ENCODE measurements at regions not wholly inside any gene's neighbourhood (a gene's known extent, or its start where the extent isn't known, plus 50 kb on each side); places are given as distances from the start of the nearest gene placed in this dataset.

DNA sequence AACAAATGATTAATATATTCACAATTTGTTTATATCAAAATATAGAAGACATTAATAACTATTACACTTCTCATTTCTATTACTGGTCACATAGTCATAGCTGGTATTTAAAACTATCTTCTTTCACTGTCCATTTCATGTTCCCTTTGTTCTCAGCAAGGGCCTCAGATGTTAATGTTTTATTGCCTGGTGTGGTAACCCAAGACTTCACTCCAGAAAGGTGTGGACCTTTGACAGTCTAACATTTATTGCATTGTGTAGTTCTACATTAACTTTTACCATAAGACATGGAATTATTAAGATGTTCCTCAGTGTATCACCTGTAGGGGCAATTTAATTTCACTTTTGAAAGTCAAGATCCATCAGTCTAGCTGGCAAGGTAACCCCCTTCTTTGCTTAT, 691.3 kb downstream of the SQOR start:
- no peak for DNase-seq

DNA sequence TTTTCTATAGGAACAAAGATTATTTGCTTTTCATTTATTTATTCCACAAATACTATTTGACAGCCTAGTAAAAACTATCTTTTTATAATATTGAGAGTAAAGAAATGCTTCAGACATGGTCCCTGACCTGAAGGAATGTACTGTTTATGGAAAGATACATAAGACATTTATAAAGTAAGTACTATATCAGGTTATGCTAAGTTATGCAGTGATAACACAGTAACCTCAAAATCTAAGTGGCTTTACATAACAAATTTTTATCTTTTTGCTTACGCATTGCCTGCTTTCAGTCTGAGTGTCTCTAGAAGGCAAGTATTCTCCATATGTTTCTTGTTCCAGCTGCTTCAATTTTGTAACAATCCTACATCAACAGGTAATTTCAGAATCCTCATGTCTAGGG, 694.0 kb downstream of the SQOR start:
- no peak for DNase-seq

DNA sequence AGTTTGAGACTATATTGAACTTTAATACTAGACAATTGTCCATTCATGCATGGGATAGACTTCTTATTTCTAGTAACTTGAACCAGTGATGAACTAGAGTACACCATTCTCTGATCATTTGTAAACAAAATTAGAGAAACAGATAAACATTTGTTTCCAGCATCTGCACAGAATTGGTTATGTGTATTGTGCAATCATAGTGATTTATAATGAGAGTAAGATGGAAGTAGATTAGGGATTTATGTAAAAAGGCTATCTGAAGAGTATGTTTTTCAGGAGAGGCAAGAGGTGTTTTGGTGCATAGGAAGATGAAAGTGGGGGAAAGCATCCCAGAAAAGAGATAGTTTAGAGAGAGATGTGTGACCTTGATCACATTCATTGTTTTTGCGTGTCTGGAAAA, 695.0 kb downstream of the SQOR start:
- DNase-seq = no peak

DNA sequence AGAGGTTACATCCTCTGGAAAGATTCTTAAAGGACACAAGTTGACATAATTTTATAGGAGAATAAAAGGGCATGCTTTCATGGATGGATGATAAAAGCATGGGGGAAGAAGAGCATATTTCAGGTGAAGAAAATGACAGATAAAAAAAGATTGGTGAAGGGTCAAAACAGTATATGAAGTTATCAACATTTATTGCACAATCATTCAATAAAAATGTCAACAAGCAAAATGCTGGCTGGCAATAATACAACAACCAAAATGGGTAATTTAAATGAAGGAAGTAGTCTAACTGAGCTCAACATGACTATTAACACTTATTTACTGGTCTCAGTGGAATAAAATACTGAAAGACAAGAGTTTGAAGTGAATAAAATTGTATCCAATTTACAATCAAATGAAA, 696.7 kb downstream of the SQOR start:
- no peak for DNase-seq

DNA sequence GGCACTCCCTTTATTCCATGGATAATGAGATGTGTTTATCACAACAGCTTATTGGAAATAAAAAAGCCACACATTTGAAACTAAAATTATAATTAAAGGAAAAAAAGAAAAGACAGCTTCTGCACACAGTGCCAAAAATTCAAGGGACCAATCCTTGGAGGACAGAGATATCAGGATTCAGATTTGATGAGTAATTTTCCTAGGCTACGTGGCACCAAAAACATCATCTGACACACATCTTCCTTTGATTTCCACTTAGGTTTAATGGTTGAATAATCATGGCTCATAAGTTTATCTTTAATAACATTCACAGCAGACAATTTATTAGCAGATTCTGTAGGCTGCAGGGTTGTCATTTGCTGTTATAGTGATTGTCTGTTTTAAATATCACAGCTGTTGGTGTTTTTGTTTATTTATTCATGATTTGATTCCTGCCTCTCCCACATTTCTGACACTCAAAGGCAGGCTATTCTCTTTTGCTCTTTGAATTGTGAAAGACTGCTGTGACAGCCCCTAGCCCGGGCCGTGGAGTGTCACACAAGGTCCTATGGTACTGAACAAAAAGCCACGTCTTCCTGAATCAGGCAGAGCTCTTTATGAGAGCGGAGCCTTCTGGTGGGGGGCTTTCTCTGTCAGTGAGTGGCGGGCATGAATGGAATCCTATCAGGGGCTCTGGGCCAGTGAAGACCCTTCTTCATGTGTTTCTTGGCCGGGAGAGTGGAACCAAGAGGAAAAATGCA, 708.5 kb downstream of the SQOR start:
- DNase-seq = peak; percentile 27

DNA sequence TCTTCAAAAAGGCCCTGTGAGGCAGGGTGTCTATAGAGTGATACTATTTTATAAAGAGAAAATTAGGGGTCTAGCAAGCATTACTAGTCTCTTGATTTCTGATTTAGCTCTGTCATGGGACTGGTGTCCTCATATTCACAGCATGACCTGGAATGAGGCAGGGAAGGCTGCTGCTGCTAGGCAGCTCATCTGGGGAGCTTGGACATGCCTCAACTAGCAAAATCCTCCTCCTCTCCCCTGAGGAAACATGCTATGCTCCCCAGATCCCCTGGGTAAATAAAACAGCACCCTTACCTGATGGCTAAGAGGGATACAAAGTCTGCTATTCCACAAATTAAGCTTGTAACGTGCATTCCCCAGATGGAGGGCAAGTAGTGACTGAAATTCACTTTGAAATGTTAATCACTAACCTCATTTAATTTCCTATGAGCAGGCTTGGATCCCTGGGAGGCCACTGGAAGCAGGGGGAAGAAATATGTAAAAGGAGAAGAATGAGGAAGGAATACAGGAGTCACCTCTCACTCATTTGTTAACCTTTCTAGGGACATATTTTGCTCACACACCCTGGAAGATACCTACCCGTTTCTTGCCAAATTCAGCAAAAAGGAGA, 709.4 kb downstream of the SQOR start:
- DNase-seq = peak; percentile 37

DNA sequence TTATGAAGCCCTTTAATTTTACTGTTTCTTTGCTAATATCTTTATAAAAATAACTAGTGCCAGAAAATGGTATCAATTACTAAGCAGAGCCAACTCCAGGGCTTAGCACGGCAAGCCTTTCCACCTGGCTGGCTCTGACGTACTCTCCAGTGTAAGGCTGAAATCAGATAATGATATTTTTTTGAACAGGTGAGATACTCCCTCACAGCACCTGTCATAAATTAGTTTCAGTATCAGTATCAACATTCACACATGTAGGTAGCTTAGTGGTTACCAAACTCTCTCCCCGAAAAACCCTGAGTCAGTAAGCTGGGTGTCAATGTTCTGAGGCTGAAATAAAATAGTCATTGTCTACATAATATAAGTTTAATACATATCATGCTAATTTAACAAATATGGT, 710.1 kb downstream of the SQOR start:
- no peak for DNase-seq

DNA sequence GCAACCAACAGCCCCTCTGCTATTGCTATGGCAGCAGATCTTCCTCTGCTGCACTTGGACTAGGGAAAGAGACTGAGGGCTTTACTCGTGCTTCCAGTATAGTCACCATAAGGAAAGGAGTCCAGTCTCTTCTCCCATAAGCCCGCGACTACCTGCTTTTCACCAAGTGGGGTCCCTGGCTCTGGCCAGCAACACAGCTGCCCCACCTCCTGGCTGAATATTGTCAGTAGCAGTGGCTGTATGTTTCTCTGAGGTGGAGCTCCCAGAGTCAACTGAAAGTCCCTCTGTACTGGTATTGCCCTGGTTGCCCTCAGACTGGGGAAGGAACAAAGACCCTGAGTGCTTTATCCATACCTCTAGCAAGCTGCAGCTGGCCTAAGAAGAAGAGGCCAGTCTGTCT, 719.6 kb downstream of the SQOR start:
- DNase-seq = no peak

DNA sequence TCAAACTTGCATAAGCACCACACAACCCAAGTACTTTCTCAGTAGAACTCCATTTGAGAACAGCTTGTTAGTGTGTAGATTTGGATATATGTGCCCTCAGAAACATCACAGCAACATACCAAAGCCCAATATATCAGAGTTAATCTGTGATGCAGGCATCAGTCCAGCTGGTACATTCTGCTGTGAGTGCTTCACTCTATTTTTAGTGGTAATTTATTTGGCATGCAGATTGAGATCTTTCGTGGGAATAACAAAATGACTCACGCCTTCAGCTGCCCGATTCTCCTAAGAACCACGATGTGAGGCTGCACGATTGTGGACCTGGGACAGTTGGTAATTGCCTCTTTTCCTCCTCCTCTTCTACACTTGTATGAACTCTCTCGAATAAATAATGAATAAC, 730.7 kb downstream of the SQOR start:
- peak; percentile 60 for DNase-seq

DNA sequence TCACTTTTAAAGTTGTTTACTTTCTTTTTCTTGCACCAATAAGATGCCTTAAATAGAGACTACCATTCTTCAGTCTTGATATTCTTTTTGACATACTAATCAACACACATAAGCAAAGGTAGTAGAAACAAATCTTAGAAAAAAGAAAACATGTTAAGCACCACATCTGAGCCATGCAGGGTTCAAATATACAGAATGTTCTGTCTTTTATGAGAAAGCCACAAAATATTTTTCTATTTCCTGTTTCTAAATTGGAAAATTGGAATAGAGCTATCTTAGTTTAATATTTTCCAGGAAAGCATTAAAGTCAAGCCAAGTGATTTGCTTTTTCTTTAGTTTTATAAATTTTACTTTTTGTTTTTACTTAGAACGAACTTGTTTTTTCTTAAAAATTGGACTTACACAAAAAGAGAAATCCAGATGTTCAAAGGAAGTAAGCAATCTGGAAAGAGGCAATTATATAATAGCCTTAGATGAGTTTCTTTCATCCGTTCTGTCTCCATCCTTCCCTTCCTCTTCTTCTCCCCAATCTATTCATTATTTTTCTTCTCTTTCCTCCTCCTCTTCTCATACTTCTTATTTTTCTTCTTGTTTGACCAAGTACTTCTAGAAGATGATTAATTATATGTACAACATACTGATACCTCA, 731.7 kb downstream of the SQOR start:
- DNase-seq = no peak

DNA sequence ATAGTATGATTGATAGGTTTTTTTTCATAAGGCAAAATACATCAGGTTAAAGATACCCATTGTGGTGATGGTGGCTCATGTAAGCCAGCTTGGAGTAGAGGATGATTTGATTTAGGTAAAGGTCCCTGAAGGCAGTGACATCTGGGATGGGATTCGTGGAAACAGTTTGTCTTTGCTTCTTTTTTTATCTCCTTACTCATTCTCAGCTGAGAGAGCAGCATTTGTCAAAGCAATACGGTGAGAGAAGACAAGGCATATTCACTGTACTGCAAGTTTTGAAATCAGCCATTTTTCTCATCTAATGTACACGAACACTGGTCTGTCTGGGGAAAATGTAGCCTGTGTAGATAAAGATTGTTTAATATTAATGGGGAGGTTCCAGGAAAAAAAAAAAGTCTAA, 749.1 kb downstream of the SQOR start:
- DNase-seq = no peak

DNA sequence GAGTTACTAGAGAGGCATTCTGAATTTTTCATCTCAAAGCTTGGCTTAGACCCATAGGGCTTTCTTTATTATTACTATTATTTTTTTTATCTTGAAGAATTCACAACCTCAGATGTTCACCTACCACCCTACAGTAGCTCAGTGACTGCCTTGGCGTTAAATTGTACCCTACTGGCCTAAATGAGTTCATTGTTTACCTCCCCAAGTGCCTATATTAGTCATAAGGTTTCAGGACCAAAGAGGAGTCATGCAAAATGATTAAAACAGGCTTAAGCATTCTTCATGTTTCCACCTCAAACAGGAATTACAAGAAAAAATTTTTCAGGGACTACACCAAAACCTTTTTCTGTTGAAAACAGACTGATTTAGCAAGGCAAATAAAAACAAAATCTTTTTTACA, 751.5 kb downstream of the SQOR start:
- no peak for DNase-seq

DNA sequence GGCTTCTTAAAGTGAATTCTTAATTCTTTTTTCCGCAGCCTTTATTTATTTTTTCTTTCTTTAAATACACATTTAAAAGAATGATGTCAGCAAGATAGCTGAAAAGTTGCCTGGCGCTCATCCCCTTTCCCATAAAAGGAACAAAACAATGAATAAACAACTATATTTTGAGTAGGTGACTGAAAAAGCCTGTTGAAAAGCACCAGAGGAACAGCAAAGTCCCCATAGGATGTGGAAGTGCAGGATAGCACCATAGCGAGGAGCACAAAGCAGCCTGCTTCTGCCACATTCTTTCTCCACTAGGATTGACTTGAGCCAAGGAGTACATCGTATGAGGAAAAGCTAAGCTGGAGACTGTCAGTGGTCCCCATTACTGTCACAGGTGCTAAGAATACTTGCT, 754.9 kb downstream of the SQOR start:
- DNase-seq = no peak

DNA sequence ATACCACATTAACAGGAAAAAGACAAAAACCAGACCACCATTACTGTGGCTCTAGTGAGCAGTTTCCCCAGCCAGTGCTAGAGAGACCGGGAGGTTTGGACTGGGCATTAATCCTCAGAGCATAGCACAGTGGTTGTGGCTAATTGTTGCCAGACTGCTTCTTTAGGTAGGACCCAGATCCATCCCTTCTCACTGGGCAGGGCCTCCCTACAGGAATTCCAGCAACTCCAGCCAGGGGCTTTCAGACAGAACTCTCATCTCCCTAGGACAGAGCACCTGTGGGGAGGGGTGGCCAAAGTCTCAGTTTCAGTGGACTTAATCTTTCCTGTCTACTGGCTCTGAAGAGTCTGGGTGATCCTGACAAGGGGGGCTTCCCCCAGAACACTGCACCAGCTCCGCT, 759.6 kb downstream of the SQOR start:
- no peak for DNase-seq

DNA sequence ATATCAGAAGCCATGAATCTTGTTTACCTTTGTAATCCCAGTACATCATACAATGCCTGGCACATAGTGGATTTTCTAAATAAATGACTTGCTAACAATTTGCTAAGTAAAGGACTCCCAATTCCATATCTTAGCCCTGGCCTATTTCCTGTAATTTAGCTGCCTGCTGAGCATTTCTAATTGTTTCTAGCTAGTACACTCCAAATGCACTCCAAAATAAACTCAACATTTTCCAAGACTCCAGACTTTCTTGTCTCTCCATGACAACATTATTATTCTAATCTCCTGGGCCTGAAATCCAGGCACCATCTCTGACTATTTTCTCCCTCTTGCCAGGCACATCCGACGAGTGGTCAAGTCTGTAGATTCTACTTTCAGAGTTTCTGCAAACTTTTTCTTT, 773.5 kb downstream of the SQOR start:
- no peak for DNase-seq

DNA sequence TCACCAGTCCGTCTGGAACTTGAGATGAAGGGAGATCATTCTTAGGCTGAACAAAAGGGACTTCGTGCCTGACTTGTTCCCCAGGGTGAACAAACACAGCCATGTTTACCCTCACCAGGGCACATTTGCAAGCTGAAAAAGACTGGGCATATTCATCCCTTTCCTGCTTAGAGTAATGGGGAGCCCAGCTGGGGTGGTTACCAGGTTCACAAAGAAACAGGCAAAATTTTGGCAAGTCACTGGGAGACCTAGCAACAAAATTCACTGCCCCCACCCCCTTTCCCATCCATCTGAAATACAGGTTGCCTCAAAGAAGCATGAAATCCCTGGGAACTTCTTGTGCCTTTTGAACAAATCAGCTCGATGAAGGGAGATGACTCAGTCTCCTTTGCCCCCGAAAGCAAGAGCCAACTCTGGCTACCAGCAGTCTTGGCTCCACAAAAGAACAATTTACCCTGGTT, 775.0 kb downstream of the SQOR start:
- no peak for DNase-seq

DNA sequence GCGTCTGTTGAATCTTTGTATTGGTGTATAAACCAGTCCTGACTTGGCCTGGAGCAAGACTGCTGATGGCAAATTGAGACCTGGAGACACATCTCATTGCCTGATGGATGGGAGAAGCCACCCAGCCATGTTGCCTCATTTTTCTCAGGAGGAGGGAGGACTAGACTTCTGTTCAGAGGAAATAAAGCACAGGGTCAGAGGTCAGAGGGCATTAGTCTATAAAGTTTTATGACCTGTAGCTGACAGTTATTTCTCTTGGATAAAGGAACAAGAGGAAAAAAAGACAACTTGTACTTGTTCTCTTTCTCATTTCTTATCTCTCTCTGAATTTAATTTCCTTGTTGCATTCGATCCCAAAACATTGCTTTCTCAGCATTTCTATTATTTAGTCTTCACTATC, 775.9 kb downstream of the SQOR start:
- DNase-seq = no peak

DNA sequence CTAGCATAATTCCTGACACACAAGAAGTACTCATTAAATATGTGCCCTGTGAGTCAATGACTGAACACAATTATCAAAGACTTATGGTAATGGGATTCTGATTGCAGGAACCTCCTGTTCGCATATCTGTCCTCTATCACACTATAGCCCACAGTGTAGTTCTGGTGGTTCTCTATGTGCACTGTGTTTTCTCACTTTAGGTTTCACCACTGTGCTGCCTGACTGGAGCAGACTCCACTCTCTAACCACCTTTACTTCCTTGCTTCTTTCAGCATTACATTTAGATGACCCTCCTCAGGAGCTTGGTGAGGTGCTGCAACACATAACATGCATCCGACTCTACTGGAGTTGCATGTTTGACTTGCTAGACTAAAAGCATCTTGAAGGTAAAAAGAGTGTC, 777.1 kb downstream of the SQOR start:
- no peak for DNase-seq

DNA sequence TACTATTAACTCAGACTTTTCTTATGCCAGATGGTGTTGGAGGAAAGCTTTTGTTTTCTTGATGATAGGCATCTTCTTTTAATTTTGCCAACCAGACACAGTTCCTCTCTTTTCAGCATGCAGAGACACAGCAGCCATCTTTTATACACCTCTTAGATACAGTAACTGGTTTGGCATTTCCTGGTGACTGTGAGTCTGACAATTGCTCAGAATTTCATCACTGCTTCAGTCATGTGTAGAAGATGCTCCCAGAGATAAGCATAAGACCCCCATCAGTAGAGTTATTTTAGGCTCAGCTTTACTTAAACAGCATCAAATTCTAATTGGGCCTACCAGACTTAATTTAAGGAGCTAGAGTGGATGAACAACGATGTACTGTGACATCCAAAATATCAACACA, 779.0 kb downstream of the SQOR start:
- DNase-seq = no peak

DNA sequence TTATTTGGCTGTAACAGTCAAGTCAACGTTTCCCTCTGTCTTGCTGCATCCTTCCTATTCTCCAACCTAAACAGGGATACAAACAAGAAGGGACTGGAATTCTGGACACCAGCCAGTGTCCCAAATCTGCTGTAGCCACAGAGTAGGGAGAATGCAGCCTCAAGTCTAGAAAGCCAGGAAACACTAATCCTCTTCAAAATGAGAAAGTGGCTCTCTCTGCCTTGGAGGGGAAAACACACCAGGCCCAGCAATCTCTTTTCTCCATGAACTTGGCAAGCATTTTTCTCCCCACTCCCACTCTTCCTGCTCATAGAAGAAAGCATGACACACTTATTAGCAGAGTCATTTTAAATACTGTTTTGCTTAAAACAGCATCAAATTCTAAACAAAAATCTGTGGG, 781.7 kb downstream of the SQOR start:
- no peak for DNase-seq

DNA sequence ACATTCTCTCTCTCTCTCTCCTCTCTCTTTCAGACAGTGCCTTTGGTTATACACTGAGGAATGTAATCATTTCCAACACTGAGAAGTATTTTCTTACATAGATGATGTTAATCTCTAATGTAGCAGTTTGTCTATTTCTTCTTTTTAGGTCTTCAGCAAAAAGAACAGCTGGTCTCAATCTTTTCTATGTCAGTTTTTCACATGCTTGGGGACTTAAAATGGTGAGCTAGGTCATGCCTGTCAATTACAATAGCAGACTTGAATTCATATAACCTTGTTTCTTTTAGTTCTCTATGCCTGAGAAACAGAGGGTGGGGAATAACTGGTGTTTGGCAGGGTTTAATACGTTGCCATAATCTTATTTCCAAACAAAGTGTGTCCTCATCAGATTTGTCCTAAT, 786.2 kb downstream of the SQOR start:
- DNase-seq = peak; percentile 15

DNA sequence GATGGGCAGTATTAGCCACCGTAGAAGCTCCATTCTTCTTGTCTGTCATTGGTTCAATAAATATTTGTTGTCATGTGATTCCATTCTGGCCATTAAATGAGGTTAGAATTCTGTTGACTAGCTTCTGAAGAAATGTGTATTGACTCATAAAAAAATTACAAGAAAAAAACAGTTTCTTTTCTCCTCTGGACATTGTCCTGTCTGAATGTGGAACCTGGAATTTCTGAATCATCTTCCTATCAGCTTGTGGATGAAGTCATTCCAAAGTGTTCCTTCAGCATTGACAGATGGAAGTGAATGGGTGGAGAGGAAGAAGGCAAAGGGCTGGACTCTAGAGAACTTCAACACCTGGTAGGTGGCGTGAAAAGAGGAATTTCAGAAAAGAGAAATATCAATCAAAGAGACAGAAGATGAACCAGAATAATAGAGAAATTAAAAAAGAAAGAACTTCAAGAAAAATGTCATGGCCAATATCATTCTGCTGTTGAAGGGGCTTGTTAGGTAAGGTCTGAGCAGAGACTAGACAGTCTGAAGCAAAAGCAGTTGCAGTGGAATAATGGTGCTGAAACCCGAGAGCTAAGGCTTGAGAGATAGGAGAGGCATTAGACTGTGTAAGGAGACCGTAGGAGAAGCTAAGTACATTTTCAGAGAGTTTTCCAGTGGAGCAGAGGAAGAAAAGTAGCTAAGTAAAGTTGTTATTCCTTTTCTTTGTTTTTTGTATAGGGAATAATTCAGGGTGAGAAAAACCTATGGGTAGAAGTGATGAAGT, 806.6 kb downstream of the SQOR start:
- no peak for DNase-seq

DNA sequence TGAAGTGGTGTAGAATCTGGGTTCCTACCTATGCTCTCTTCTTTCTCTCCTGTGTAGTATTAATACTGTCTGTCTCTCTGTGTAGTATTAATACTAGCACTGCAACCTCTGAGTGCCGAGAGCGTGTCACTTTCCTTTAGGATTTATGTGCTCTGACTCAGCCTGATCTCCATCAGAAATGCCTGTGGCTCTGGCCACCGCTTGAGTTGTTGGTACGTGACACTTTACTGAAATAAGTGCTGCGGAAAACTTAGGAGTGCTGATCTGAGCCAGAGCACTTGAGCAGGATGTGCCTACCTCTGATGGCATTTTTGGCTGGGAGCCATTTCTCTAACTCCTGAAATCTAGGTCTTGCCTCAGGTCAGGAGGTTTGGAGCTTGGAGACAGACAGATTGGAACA, 807.4 kb downstream of the SQOR start:
- no peak for DNase-seq
